ENCODE measurements at regions not wholly inside any gene's neighbourhood (a gene's known extent, or its start where the extent isn't known, plus 50 kb on each side); places are given as distances from the start of the nearest gene placed in this dataset.

GRCh38 chr3:3278073-3278472 is 98.6 kb upstream of the CRBN start:
- Histone ChIP-seq H3K27ac (ENCODE audit: low read depth, low read length) (no peak overlapping the region), H3K9me3 (ENCODE audit: control insufficient read depth, low read length) (peaks cover 12% of the 10 kb centered on the region), H3K36me3 (ENCODE audit: control insufficient read depth, insufficient read depth, low read length) (no peaks in the 10 kb centered on the region), H3K4me1 (ENCODE audit: control insufficient read depth, insufficient read depth, low read length) (no peaks in the 10 kb centered on the region), H3K9ac (ENCODE audit: extremely low read depth, low read length, poor library complexity, severe bottlenecking) (no peak overlapping the region), H3K4me3 (ENCODE audit: low read length) (no peak overlapping the region), H3K27me3 (ENCODE audit: control insufficient read depth, insufficient read depth, low read length, poor library complexity, severe bottlenecking) (peaks cover 34% of the 10 kb centered on the region)
- H3K36me3 Mint-ChIP-seq (ENCODE audit: low read depth) = no peaks in the 10 kb centered on the region
- H3K4me3 Mint-ChIP-seq = no peak overlapping the region
- H3K27me3 Mint-ChIP-seq (ENCODE audit: insufficient read depth) = peaks cover 20% of the 10 kb centered on the region
- H3K27ac Mint-ChIP-seq = no peak overlapping the region
- no peak for TF ChIP-seq CTCF (conservative IDR thresholded peaks at IDR 0.05)
- no peaks in the 10 kb centered on the region for H3K9me3 Mint-ChIP-seq
- DNase-seq = no peak
- WGBS, 2 experiments (ENCODE audit: insufficient coverage in 1 of 2, insufficient read length in 1 of 2) = 61 to 67% methylated on average over 1 of the region's 1 CpG
- peaks cover 18% of the 10 kb centered on the region for H3K4me1 Mint-ChIP-seq

GRCh38 chr3:3276630-3277029 is 97.1 kb upstream of the CRBN start:
- Histone ChIP-seq H3K27ac (ENCODE audit: low read depth, low read length) (no peak overlapping the region), H3K36me3 (ENCODE audit: control insufficient read depth, insufficient read depth, low read length) (no peaks in the 10 kb centered on the region), H3K9me3 (ENCODE audit: control insufficient read depth, low read length) (peaks cover 12% of the 10 kb centered on the region), H3K4me1 (ENCODE audit: control insufficient read depth, insufficient read depth, low read length) (no peaks in the 10 kb centered on the region), H3K9ac (ENCODE audit: extremely low read depth, low read length, poor library complexity, severe bottlenecking) (no peak overlapping the region), H3K4me3 (ENCODE audit: low read length) (no peak overlapping the region), H3K27me3 (ENCODE audit: control insufficient read depth, insufficient read depth, low read length, poor library complexity, severe bottlenecking) (peaks cover 46% of the 10 kb centered on the region)
- no peak for TF ChIP-seq CTCF (conservative IDR thresholded peaks at IDR 0.05)
- Mint-ChIP-seq H3K27ac (no peak overlapping the region), H3K27me3 (ENCODE audit: insufficient read depth) (peaks cover 20% of the 10 kb centered on the region), H3K4me1 (peaks cover 18% of the 10 kb centered on the region), H3K4me3 (no peak overlapping the region), H3K9me3 (no peaks in the 10 kb centered on the region), H3K36me3 (ENCODE audit: low read depth) (no peaks in the 10 kb centered on the region)
- no peak for DNase-seq
- 97 to 100% methylated on average over 1 to 2 of the region's 2 CpGs for WGBS, 2 experiments (ENCODE audit: insufficient coverage in 1 of 2, insufficient read length in 1 of 2)

DNA sequence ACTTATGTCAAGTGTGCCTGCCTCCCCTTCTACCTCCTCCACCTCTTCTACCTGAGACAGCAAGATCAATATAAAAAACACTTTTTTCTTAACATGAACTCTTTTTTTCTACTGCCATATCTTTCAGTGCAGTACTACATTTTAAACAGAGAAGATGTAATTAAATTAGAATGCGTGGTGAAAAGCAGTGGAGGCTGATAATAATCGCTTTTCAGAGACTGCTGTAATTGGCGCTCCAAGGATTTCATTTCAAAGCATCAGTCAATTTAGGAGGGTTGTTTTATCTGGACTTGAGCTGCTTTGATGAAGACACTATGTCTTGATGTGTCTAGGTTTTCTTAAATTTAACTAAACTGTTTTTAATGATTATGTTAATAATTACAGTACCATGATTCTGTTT is 85.3 kb upstream of the CRBN start:
- DNase-seq = no peak
- no peak overlapping the region for H3K4me3 ChIP-seq (ENCODE audit: low read length)
- 93 to 98% methylated on average over 3 of the region's 3 CpGs for WGBS, 2 experiments (ENCODE audit: insufficient coverage in 1 of 2, insufficient read length in 1 of 2)
- H3K4me1 Mint-ChIP-seq = peaks cover 12% of the 10 kb centered on the region
- H3K4me3 Mint-ChIP-seq = no peak overlapping the region
- H3K27ac ChIP-seq (ENCODE audit: low read depth, low read length) = no peak overlapping the region
- H3K36me3 ChIP-seq (ENCODE audit: control insufficient read depth, insufficient read depth, low read length) = no peaks in the 10 kb centered on the region
- TF ChIP-seq CTCF (conservative IDR thresholded peaks at IDR 0.05) = no peak
- peaks cover 10% of the 10 kb centered on the region for H3K27me3 Mint-ChIP-seq (ENCODE audit: insufficient read depth)
- H3K4me1 ChIP-seq (ENCODE audit: control insufficient read depth, insufficient read depth, low read length) = no peaks in the 10 kb centered on the region
- H3K9me3 ChIP-seq (ENCODE audit: control insufficient read depth, low read length) = no peaks in the 10 kb centered on the region
- no peak overlapping the region for H3K27ac Mint-ChIP-seq
- no peak overlapping the region for H3K9ac ChIP-seq (ENCODE audit: extremely low read depth, low read length, poor library complexity, severe bottlenecking)
- H3K9me3 Mint-ChIP-seq = no peaks in the 10 kb centered on the region
- H3K36me3 Mint-ChIP-seq (ENCODE audit: low read depth) = no peaks in the 10 kb centered on the region
- peaks cover 17% of the 10 kb centered on the region for H3K27me3 ChIP-seq (ENCODE audit: control insufficient read depth, insufficient read depth, low read length, poor library complexity, severe bottlenecking)
